GM18907 (cell line): ENCODE measurements at regions not wholly inside any gene's neighbourhood (a gene's known extent, or its start where the extent isn't known, plus 50 kb on each side); places are given as distances from the start of the nearest gene placed in this dataset.
"Not testable (repeated sequence)": the region's sequence is repeated elsewhere in the genome, so short reads cannot be mapped to it uniquely, and the experiment has no call there.

Source experiments
- ATAC-seq: cut with Tn5 transposase; IDR thresholded peaks from one replicate; pipeline ENCODE4 v1.9.1; 2021; ENCODE audit warnings: mild to moderate bottlenecking, moderate library complexity; ENCODE audit not compliant: unreplicated experiment

DNA sequence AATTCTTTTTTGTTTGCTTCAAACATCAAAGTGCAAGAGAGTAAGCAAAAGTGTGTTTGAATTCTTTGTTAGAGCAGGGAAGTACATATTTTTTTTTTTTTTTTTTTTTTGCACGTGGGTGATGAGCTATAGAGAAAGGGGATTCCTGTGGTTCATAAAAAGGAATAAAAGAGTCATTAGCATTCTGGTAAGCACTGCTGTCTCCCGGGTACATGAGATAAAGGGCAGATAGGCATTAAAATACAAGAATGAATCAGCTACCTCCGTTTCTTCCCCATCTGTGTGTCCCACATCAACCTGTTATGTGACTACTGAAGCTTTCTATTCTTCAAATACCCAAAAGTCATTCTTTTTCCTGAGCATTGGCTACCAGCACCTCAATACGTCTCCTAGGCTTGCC lies 102.4 kb upstream of the SEMA3D start:
- ATAC-seq = peak; percentile 45

DNA sequence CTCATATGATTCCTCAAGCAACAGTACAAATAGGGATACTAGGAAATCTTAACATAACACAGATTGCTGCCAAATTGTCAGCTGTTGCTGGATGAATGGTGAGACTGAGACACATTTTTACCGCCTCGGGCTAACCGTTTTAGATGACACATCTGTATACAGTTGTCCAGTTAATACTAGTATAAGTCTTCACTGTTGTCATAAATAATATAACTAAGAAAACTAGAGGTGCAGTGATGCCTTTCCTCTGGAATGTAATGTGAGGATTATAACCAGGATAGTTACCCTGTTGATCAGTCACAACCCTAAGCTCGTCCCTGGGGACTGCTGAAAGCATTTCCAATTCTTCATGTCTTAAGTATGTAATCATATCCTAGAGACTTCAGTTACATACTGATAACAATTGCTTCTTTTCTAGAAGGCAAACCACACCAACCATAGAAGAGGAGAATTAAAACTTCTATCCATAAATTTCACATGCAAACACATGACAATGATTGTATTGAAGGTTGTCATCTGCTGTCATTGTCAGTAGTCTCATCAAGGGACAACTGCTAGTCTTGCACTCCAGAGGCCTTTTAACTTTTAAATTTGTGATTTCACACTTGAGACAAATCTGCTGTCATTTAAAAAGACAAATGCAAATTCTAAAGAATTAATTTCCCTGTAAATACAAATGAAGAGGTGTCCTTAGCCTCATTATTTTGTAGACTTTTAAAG lies 100.4 kb upstream of the SEMA3D start:
- no peak for ATAC-seq

- no peak for ATAC-seq
Observed at GRCh38 chr7:85286446-85286845, 99.6 kb upstream of the SEMA3D start.

GRCh38 chr7:85285527-85285926 lies 98.7 kb upstream of the SEMA3D start:
- ATAC-seq = no peak

- ATAC-seq = no peak
Observed at GRCh38 chr7:85275204-85275603, 88.3 kb upstream of the SEMA3D start.

- no peak for ATAC-seq
Observed at GRCh38 chr7:85274454-85274853, 87.6 kb upstream of the SEMA3D start.

- ATAC-seq = no peak
Observed at GRCh38 chr7:85262891-85263290, 76.0 kb upstream of the SEMA3D start.

- ATAC-seq = no peak
Observed at GRCh38 chr7:85261336-85261735, 74.5 kb upstream of the SEMA3D start.

DNA sequence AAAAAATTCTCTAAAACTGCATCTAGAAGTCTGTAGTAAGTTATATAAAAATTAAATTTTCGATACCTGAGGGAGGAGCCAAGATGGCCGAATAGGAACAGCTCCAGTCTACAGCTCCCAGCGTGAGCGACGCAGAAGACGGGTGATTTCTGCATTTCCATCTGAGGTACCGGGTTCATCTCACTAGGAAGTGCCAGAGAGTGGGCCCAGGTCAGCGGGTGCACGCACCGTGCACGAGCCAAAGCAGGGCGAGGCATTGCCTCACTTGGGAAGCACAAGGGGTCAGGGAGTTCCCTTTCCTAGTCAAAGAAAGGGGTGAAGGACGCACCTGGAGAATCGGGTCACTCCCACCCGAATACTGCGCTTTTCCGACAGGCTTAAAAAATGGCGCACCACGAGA lies 62.9 kb upstream of the SEMA3D start:
- not testable (repeated sequence) for ATAC-seq

- ATAC-seq = no peak
Observed at GRCh38 chr7:85239109-85239508, 52.3 kb upstream of the SEMA3D start.

- ATAC-seq = no peak
Observed at GRCh38 chr7:85237721-85238120, 50.9 kb upstream of the SEMA3D start.
